Fibroblast of skin of scalp (primary cell): ENCODE measurements at regions not wholly inside any gene's neighbourhood (a gene's known extent, or its start where the extent isn't known, plus 50 kb on each side); places are given as distances from the start of the nearest gene placed in this dataset.
"Not testable (repeated sequence)": the region's sequence is repeated elsewhere in the genome, so short reads cannot be mapped to it uniquely, and the experiment has no call there.

Experiments used
- DNase-seq: peaks from one replicate; pipeline ENCODE4 v3.0.0-alpha.2; 2013

GRCh38 chr1:209150114-209150513, 433.4 kb upstream of the CAMK1G start:
- peak; percentile 67 for DNase-seq

- no peak for DNase-seq
Observed at GRCh38 chr1:209153411-209153810, 430.1 kb upstream of the CAMK1G start.

- no peak for DNase-seq
Observed at GRCh38 chr1:209154912-209155311, 428.6 kb upstream of the CAMK1G start.

GRCh38 chr1:209155546-209155945, 428.0 kb upstream of the CAMK1G start:
- no peak for DNase-seq

GRCh38 chr1:209156991-209157390, 426.5 kb upstream of the CAMK1G start:
- no peak for DNase-seq

- no peak for DNase-seq
Observed at GRCh38 chr1:209157546-209158249, 425.8 kb upstream of the CAMK1G start.

- no peak for DNase-seq
Observed at GRCh38 chr1:209158851-209159250, 424.7 kb upstream of the CAMK1G start.

- no peak for DNase-seq
Observed at GRCh38 chr1:209160230-209160629, 423.3 kb upstream of the CAMK1G start.

- DNase-seq, result no peak
Observed at GRCh38 chr1:209162651-209163050, 420.9 kb upstream of the CAMK1G start.

- DNase-seq, result peak; percentile 4
Observed at GRCh38 chr1:209168204-209168603, 415.3 kb upstream of the CAMK1G start.

GRCh38 chr1:209171151-209171550, 412.4 kb upstream of the CAMK1G start:
- DNase-seq, result no peak

GRCh38 chr1:209172286-209172685, 411.2 kb upstream of the CAMK1G start:
- DNase-seq, result no peak

- DNase-seq, result not testable (repeated sequence)
Observed at GRCh38 chr1:209172792-209173542, 410.5 kb upstream of the CAMK1G start.

GRCh38 chr1:209173796-209174195, 409.7 kb upstream of the CAMK1G start:
- DNase-seq, result not testable (repeated sequence)

- DNase-seq, result no peak
Observed at GRCh38 chr1:209176866-209177430, 406.6 kb upstream of the CAMK1G start.

GRCh38 chr1:209183195-209183594, 400.3 kb upstream of the CAMK1G start:
- no peak for DNase-seq

- no peak for DNase-seq
Observed at GRCh38 chr1:209187589-209187988, 395.9 kb upstream of the CAMK1G start.

- DNase-seq, result peak; percentile 67
Observed at GRCh38 chr1:209190591-209191261, 392.8 kb upstream of the CAMK1G start.

- no peak for DNase-seq
Observed at GRCh38 chr1:209191262-209191634, 392.3 kb upstream of the CAMK1G start.

- no peak for DNase-seq
Observed at GRCh38 chr1:209196140-209196539, 387.4 kb upstream of the CAMK1G start.

- DNase-seq, result no peak
Observed at GRCh38 chr1:209198961-209199750, 384.4 kb upstream of the CAMK1G start.

- no peak for DNase-seq
Observed at GRCh38 chr1:209199822-209200221, 383.7 kb upstream of the CAMK1G start.
